K562 (cell line): ENCODE measurements at regions not wholly inside any gene's neighbourhood (a gene's known extent, or its start where the extent isn't known, plus 50 kb on each side); places are given as distances from the start of the nearest gene placed in this dataset.

ENCODE experiments used
- GATAD2B ChIP-seq: fragments of 450-650 bp; IDR thresholded peaks from 2 replicates; pipeline ENCODE4 v1.6.1; 2017; ENCODE audit warnings: mild to moderate bottlenecking, borderline replicate concordance
- ILF3 ChIP-seq: fragments of 450-650 bp; IDR thresholded peaks from 2 replicates; pipeline ENCODE4 v1.6.1; 2018; ENCODE audit warnings: antibody characterized with exemption, mild to moderate bottlenecking, moderate library complexity, borderline replicate concordance
- MTF1 ChIP-seq: fragments of 250-450 bp; sonication (Bioruptor Pico); IDR thresholded peaks from 2 replicates; pipeline ENCODE4 v1.9.0; 2021; ENCODE audit warnings: moderate library complexity, mild to moderate bottlenecking, inconsistent platforms, borderline replicate concordance
- SLC30A9 ChIP-seq: fragments of 250-450 bp; sonication (Bioruptor Pico); IDR thresholded peaks from 2 replicates; pipeline ENCODE4 v1.8.0; 2022; ENCODE audit warnings: mild to moderate bottlenecking, moderate library complexity
- ZC3H8 ChIP-seq: fragments of 450-650 bp; IDR thresholded peaks from 2 replicates; pipeline ENCODE4 v1.6.1; 2017
- ZKSCAN8 ChIP-seq: fragments of 200-800 bp; sonication (Bioruptor generic); IDR thresholded peaks from 2 replicates; pipeline ENCODE4 v1.6.1; 2016; ENCODE audit warnings: missing genetic modification characterization, missing compliant biosample characterization
- ZNF324 ChIP-seq: fragments of 250-450 bp; sonication (Bioruptor Pico); IDR thresholded peaks from 2 replicates; pipeline ENCODE4 v1.4.0; 2020; ENCODE audit warnings: mild to moderate bottlenecking
- ZNF586 ChIP-seq: fragments of 450-650 bp; formaldehyde crosslinking; conservative IDR thresholded peaks from 2 replicates; pipeline ENCODE4 v1.4.0; 2020; ENCODE audit warnings: mild to moderate bottlenecking, moderate library complexity
- TF ChIP-seq, protein P1 (sequence below): fragments of 450-650 bp; formaldehyde crosslinking; IDR thresholded peaks from 2 replicates; pipeline ENCODE4 v1.4.0; 2022; ENCODE audit warnings: missing genetic modification characterization
- TF ChIP-seq, protein P2 (sequence below): fragments of 450-650 bp; IDR thresholded peaks from 2 replicates; pipeline ENCODE4 v1.6.1; 2017; ENCODE audit warnings: mild to moderate bottlenecking, moderate library complexity
- TF ChIP-seq, protein P3 (sequence below): fragments of 250-450 bp; sonication (Bioruptor Pico); IDR thresholded peaks from 2 replicates; pipeline ENCODE4 v1.4.0; 2020; ENCODE audit warnings: mild to moderate bottlenecking, moderate library complexity
- TF ChIP-seq, protein P4 (sequence below), 2 experiments: fragments of 450-650 bp in 1 of 2; IDR thresholded peaks; 2 replicates each; pipeline ENCODE4 v1.6.1; 2011 to 2017; ENCODE audit warnings: low read depth in 2 of 2, antibody characterized with exemption in 1 of 2, borderline replicate concordance in 1 of 2, low read length in 1 of 2, mild to moderate bottlenecking in 1 of 2, mixed read lengths in 1 of 2; ENCODE audit not compliant: control insufficient read depth in 1 of 2
- TF ChIP-seq, protein P5 (sequence below): fragments of 250-450 bp; sonication (Bioruptor Pico); IDR thresholded peaks from 2 replicates; pipeline ENCODE4 v1.4.0; 2020; ENCODE audit warnings: mild to moderate bottlenecking, moderate library complexity, borderline replicate concordance
- TF ChIP-seq, protein P6 (sequence below): sonication (generic); formaldehyde crosslinking; IDR thresholded peaks from 2 replicates; pipeline ENCODE4 v1.9.0; 2022; ENCODE audit warnings: mild to moderate bottlenecking, missing genetic modification reagents

DNA sequence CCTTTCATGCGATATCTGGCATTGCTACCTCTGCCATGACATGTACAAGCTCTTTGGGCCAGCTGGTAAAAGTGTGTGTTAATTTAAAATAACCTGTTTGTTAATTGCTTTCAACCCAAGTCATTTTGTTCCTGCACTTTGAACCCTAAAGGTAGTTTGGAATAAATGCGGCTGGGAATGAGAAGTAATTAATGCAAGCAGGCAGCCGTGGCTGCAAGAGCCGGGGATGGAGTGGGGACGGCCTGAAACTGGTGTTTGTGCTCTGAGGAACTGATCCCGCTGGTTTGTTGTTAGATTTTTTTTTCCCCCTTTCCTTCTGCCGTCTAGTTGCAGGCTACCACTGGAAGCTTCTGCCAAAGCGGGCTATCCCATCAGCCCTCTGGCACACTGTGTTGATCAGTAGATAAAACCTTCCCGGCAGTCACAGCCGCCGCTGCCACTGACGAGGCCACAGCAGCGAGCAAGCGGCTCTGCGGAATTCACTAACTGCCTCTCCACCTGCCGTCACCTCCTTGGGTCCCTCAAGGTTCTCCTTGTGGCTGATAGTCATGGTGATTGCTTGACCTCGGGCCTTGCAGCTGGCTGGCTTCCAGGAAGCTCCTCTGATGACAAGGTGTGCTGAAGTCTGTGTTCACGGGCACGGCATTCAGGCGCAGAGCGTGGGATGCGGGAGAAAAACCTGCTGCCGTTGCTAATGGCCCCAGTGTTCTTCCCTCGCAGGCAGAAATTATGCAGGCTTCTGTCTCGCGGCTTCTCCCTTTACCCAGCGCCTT is 315.9 kb downstream of the TFAP2A start (continued):
- TF ChIP-seq, protein P1, sequence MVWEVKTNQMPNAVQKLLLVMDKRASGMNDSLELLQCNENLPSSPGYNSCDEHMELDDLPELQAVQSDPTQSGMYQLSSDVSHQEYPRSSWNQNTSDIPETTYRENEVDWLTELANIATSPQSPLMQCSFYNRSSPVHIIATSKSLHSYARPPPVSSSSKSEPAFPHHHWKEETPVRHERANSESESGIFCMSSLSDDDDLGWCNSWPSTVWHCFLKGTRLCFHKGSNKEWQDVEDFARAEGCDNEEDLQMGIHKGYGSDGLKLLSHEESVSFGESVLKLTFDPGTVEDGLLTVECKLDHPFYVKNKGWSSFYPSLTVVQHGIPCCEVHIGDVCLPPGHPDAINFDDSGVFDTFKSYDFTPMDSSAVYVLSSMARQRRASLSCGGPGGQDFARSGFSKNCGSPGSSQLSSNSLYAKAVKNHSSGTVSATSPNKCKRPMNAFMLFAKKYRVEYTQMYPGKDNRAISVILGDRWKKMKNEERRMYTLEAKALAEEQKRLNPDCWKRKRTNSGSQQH (CRISPR knock-in tag), result no peak
- TF ChIP-seq SLC30A9 (CRISPR knock-in tag), result no peak
- no peak for TF ChIP-seq MTF1 (CRISPR knock-in tag)
- TF ChIP-seq, protein P2, sequence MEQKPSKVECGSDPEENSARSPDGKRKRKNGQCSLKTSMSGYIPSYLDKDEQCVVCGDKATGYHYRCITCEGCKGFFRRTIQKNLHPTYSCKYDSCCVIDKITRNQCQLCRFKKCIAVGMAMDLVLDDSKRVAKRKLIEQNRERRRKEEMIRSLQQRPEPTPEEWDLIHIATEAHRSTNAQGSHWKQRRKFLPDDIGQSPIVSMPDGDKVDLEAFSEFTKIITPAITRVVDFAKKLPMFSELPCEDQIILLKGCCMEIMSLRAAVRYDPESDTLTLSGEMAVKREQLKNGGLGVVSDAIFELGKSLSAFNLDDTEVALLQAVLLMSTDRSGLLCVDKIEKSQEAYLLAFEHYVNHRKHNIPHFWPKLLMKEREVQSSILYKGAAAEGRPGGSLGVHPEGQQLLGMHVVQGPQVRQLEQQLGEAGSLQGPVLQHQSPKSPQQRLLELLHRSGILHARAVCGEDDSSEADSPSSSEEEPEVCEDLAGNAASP, result no peak
- TF ChIP-seq, protein P3, sequence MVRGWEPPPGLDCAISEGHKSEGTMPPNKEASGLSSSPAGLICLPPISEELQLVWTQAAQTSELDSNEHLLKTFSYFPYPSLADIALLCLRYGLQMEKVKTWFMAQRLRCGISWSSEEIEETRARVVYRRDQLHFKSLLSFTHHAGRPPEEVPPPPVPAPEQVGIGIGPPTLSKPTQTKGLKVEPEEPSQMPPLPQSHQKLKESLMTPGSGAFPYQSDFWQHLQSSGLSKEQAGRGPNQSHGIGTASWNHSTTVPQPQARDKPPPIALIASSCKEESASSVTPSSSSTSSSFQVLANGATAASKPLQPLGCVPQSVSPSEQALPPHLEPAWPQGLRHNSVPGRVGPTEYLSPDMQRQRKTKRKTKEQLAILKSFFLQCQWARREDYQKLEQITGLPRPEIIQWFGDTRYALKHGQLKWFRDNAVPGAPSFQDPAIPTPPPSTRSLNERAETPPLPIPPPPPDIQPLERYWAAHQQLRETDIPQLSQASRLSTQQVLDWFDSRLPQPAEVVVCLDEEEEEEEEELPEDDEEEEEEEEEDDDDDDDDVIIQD (CRISPR knock-in tag), result no peak
- no peak for TF ChIP-seq ZNF324 (CRISPR knock-in tag)
- TF ChIP-seq ZNF586 (CRISPR knock-in tag), result no peak
- TF ChIP-seq, protein P4, sequence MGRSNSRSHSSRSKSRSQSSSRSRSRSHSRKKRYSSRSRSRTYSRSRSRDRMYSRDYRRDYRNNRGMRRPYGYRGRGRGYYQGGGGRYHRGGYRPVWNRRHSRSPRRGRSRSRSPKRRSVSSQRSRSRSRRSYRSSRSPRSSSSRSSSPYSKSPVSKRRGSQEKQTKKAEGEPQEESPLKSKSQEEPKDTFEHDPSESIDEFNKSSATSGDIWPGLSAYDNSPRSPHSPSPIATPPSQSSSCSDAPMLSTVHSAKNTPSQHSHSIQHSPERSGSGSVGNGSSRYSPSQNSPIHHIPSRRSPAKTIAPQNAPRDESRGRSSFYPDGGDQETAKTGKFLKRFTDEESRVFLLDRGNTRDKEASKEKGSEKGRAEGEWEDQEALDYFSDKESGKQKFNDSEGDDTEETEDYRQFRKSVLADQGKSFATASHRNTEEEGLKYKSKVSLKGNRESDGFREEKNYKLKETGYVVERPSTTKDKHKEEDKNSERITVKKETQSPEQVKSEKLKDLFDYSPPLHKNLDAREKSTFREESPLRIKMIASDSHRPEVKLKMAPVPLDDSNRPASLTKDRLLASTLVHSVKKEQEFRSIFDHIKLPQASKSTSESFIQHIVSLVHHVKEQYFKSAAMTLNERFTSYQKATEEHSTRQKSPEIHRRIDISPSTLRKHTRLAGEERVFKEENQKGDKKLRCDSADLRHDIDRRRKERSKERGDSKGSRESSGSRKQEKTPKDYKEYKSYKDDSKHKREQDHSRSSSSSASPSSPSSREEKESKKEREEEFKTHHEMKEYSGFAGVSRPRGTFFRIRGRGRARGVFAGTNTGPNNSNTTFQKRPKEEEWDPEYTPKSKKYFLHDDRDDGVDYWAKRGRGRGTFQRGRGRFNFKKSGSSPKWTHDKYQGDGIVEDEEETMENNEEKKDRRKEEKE (IDR thresholded peaks at IDR 0.05; ENCODE audit: borderline replicate concordance in 1 of 2, control insufficient read depth in 1 of 2, low read depth in 2 of 2, low read length in 1 of 2), result no peak
- TF ChIP-seq ZC3H8, result no peak
- TF ChIP-seq GATAD2B, result no peak
- TF ChIP-seq ZKSCAN8 (CRISPR knock-in tag), result no peak
- TF ChIP-seq ILF3, result no peak
- TF ChIP-seq, protein P5, sequence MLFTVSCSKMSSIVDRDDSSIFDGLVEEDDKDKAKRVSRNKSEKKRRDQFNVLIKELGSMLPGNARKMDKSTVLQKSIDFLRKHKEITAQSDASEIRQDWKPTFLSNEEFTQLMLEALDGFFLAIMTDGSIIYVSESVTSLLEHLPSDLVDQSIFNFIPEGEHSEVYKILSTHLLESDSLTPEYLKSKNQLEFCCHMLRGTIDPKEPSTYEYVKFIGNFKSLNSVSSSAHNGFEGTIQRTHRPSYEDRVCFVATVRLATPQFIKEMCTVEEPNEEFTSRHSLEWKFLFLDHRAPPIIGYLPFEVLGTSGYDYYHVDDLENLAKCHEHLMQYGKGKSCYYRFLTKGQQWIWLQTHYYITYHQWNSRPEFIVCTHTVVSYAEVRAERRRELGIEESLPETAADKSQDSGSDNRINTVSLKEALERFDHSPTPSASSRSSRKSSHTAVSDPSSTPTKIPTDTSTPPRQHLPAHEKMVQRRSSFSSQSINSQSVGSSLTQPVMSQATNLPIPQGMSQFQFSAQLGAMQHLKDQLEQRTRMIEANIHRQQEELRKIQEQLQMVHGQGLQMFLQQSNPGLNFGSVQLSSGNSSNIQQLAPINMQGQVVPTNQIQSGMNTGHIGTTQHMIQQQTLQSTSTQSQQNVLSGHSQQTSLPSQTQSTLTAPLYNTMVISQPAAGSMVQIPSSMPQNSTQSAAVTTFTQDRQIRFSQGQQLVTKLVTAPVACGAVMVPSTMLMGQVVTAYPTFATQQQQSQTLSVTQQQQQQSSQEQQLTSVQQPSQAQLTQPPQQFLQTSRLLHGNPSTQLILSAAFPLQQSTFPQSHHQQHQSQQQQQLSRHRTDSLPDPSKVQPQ, result no peak
- TF ChIP-seq, protein P6, sequence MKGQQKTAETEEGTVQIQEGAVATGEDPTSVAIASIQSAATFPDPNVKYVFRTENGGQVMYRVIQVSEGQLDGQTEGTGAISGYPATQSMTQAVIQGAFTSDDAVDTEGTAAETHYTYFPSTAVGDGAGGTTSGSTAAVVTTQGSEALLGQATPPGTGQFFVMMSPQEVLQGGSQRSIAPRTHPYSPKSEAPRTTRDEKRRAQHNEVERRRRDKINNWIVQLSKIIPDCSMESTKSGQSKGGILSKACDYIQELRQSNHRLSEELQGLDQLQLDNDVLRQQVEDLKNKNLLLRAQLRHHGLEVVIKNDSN (CRISPR knock-in tag), result no peak
